Peyer's patch (tissue), 4 donors: ENCODE measurements at regions not wholly inside any gene's neighbourhood (a gene's known extent, or its start where the extent isn't known, plus 50 kb on each side); places are given as distances from the start of the nearest gene placed in this dataset.

Experiments used
- POLR2A ChIP-seq, 2 donors: fragments of 450-650 bp; IDR thresholded peaks; one replicate each; pipeline ENCODE4 v1.5.1; 2017; ENCODE audit warnings: antibody characterized with exemption in 2 of 2, mild to moderate bottlenecking in 2 of 2, moderate library complexity in 2 of 2
- TF ChIP-seq, protein P1 (sequence below), 6 experiments: fragments of 450-650 bp in 4 of 6; fragments of 200-600 bp in 2 of 6; sonication (generic) in 1 of 6; IDR thresholded peaks; one replicate each; pipeline ENCODE4 v1.5.1; 2017 to 2019; ENCODE audit warnings: antibody characterized with exemption in 6 of 6, mild to moderate bottlenecking in 3 of 6, moderate library complexity in 1 of 6

DNA sequence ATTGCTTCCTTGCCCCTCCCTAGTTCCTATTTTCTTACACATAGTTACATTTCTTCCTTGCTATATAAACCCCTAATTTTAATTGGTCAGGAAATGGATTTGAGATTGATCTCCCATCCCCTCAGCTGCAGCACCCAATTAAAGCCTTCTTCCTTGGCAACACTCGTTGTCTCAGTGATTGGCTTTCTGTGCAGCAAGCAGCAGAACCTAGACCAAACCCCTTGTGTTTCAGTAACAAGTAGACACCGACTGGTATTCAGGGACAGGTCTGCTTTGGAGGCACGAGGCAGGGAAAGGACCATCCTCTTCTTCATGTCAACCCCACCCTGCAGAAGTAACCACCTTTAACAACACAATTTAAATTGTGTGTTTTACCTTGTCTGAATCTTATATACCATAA lies 152.6 kb downstream of the RPAP3 start:
- TF ChIP-seq, protein P1, sequence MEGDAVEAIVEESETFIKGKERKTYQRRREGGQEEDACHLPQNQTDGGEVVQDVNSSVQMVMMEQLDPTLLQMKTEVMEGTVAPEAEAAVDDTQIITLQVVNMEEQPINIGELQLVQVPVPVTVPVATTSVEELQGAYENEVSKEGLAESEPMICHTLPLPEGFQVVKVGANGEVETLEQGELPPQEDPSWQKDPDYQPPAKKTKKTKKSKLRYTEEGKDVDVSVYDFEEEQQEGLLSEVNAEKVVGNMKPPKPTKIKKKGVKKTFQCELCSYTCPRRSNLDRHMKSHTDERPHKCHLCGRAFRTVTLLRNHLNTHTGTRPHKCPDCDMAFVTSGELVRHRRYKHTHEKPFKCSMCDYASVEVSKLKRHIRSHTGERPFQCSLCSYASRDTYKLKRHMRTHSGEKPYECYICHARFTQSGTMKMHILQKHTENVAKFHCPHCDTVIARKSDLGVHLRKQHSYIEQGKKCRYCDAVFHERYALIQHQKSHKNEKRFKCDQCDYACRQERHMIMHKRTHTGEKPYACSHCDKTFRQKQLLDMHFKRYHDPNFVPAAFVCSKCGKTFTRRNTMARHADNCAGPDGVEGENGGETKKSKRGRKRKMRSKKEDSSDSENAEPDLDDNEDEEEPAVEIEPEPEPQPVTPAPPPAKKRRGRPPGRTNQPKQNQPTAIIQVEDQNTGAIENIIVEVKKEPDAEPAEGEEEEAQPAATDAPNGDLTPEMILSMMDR (IDR thresholded peaks at IDR 0.05): no peak
- no peak for TF ChIP-seq POLR2A (IDR thresholded peaks at IDR 0.05)
